ENCODE measurements at regions not wholly inside any gene's neighbourhood (a gene's known extent, or its start where the extent isn't known, plus 50 kb on each side); places are given as distances from the start of the nearest gene placed in this dataset.

DNA sequence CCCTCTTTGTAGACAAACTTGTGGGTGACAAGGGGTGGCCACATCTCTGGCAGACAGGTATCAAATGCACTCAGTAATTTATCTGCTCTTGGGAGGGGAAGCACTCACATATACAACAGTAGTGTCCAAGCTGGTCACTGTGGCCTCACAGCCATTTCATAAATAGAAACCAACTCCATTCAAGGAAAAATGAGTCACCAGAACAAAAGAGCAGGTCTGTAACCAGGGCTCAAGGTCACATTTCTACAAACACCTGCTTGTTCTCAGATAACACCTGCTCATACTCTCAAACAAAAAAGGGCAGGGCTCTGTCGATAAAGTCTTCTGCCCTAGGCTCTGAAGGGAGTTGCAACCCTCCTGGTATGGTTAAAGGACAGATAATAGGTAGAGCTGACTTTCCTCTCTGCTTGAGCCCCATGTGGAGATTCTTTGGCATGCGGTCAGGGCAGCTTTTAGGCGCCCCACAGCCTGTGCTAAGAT, 459.0 kb downstream of the BCL11A start:
- Histone ChIP-seq H3K27ac (no peak overlapping the region), H3K4me3 (ENCODE audit: low read depth, low read length) (no peak overlapping the region), H3K27me3 (ENCODE audit: insufficient read depth, low read depth, severe bottlenecking) (no peaks in the 10 kb centered on the region), H3K9me3 (ENCODE audit: severe bottlenecking) (no peaks in the 10 kb centered on the region), H3K36me3 (no peaks in the 10 kb centered on the region)
- TF ChIP-seq, protein P1, sequence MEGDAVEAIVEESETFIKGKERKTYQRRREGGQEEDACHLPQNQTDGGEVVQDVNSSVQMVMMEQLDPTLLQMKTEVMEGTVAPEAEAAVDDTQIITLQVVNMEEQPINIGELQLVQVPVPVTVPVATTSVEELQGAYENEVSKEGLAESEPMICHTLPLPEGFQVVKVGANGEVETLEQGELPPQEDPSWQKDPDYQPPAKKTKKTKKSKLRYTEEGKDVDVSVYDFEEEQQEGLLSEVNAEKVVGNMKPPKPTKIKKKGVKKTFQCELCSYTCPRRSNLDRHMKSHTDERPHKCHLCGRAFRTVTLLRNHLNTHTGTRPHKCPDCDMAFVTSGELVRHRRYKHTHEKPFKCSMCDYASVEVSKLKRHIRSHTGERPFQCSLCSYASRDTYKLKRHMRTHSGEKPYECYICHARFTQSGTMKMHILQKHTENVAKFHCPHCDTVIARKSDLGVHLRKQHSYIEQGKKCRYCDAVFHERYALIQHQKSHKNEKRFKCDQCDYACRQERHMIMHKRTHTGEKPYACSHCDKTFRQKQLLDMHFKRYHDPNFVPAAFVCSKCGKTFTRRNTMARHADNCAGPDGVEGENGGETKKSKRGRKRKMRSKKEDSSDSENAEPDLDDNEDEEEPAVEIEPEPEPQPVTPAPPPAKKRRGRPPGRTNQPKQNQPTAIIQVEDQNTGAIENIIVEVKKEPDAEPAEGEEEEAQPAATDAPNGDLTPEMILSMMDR (IDR thresholded peaks at IDR 0.05; ENCODE audit: low read depth, low read length) = no peak
- no peak for DNase-seq

DNA sequence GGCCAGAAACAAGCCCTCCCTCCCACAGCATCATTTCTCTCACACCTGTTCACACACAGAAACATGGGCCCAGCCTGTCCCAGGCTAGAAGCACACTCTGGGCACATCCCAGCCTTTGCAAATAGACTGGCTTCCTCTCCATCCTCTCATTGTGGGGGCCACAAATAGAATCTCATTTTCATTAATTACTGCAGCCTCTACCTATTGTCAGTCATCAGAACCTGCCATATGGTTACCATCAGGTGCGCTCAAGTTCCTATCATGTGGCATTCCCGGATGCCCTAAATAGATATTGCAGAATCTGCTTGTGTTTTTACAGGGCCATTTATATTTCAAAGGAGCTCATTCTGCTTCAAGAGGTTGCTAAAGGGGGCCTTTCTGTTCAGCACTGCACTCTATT, 460.7 kb downstream of the BCL11A start:
- Histone ChIP-seq H3K27me3 (ENCODE audit: insufficient read depth, low read depth, severe bottlenecking) (no peaks in the 10 kb centered on the region), H3K4me3 (ENCODE audit: low read depth, low read length) (no peak overlapping the region), H3K9me3 (ENCODE audit: severe bottlenecking) (no peaks in the 10 kb centered on the region), H3K27ac (no peak overlapping the region), H3K36me3 (no peaks in the 10 kb centered on the region)
- no peak for DNase-seq
- TF ChIP-seq, protein P1 (IDR thresholded peaks at IDR 0.05; ENCODE audit: low read depth, low read length) = no peak

DNA sequence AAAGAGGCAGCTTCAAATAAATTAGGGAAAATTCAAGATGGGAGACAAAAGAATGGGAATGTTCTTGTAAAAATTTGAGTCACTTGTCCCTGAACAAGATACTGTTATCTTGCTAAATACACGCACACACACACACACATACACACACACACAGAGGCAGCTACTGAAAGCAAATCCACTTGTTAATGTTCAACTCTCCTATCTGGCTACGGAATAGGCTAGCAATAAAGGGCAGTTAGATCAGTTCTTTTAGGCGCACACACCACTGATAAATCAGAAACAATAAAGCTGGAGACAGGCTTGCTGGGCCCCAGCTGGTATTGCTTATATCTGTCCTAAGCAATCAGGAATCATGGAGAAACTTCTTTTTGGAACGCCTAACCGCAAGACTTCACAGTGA, 461.6 kb downstream of the BCL11A start:
- Histone ChIP-seq H3K27ac (no peak overlapping the region), H3K4me3 (ENCODE audit: low read depth, low read length) (no peak overlapping the region), H3K9me3 (ENCODE audit: severe bottlenecking) (no peaks in the 10 kb centered on the region), H3K36me3 (no peaks in the 10 kb centered on the region), H3K27me3 (ENCODE audit: insufficient read depth, low read depth, severe bottlenecking) (no peaks in the 10 kb centered on the region)
- TF ChIP-seq, protein P1 (IDR thresholded peaks at IDR 0.05; ENCODE audit: low read depth, low read length) = no peak
- DNase-seq = no peak

DNA sequence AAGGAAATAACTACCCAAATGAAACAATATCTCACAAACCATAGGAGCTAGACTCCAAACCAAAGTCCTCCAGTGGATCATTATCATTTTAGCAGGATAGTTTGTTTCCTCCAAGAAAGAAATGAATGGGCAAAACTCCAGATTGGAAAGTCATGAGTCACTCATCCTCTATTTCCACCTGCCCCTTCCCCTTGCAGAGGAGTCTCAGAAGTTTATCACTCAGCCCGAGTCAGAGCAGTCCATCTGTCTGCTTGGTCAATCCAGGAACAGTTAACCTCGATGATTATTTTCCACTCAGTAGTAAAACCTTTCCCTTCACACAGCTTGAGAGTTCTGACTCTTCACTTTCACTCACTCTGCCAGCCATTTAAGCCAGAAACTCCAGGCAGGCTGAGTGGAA, 462.2 kb downstream of the BCL11A start:
- H3K27me3 ChIP-seq (ENCODE audit: insufficient read depth, low read depth, severe bottlenecking) = no peaks in the 10 kb centered on the region
- no peak overlapping the region for H3K4me3 ChIP-seq (ENCODE audit: low read depth, low read length)
- no peak overlapping the region for H3K27ac ChIP-seq
- TF ChIP-seq, protein P1 (IDR thresholded peaks at IDR 0.05; ENCODE audit: low read depth, low read length) = no peak
- no peak for DNase-seq
- no peaks in the 10 kb centered on the region for H3K9me3 ChIP-seq (ENCODE audit: severe bottlenecking)
- no peaks in the 10 kb centered on the region for H3K36me3 ChIP-seq

DNA sequence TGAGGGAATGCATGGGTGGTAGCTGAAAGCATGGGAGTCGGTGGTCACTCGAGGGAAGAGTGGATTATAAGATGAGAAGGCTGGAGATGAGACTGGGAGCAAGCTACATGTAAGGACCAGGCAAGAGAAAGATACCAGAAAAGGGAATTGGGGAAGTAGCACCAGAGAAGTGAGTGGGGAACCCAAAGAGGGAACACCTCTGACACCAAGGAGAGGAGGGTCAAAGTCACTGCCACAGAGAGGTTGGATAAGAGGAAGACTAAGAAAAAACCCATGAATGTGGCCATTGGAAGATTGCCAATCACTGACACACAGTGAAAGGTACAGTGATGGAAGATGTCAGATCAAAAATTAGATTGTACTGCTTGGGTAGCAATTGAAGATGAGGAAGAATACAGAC, 473.9 kb downstream of the BCL11A start:
- no peak for DNase-seq
- Histone ChIP-seq H3K27ac (no peak overlapping the region), H3K4me3 (ENCODE audit: low read depth, low read length) (no peak overlapping the region), H3K27me3 (ENCODE audit: insufficient read depth, low read depth, severe bottlenecking) (no peaks in the 10 kb centered on the region), H3K9me3 (ENCODE audit: severe bottlenecking) (no peaks in the 10 kb centered on the region), H3K36me3 (no peaks in the 10 kb centered on the region)
- TF ChIP-seq, protein P1 (IDR thresholded peaks at IDR 0.05; ENCODE audit: low read depth, low read length) = no peak

DNA sequence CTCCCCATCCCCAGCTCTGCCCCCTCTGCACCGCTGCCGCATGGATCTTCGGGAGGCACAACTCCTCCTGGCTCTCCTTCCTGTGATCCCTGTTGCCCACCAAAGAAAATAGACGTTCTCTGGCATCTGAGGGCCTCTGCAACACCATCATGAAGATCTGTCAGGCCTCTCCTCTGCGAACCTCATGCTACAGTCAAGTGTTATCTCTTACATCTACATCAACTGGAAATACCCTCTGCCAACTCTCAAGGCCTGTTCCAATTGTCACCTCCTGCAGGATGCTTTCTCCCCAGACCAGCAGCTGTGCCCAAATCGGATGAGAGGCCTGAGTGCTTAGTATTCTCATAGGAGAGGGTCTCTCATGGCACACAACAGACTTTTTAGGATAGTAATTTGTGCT, 478.4 kb downstream of the BCL11A start:
- Histone ChIP-seq H3K27ac (no peak overlapping the region), H3K4me3 (ENCODE audit: low read depth, low read length) (no peak overlapping the region), H3K36me3 (no peaks in the 10 kb centered on the region), H3K9me3 (ENCODE audit: severe bottlenecking) (no peaks in the 10 kb centered on the region), H3K27me3 (ENCODE audit: insufficient read depth, low read depth, severe bottlenecking) (no peaks in the 10 kb centered on the region)
- TF ChIP-seq, protein P1 (IDR thresholded peaks at IDR 0.05; ENCODE audit: low read depth, low read length) = no peak
- no peak for DNase-seq

All from WERI-Rb-1 (cell line).